HepG2 (cell line): ENCODE measurements at regions not wholly inside any gene's neighbourhood (a gene's known extent, or its start where the extent isn't known, plus 50 kb on each side); places are given as distances from the start of the nearest gene placed in this dataset.

Experiments
- AGO1 ChIP-seq: fragments of 200-400 bp; formaldehyde crosslinking; IDR thresholded peaks from 2 replicates; pipeline ENCODE4 v1.6.1; 2017; ENCODE audit warnings: mild to moderate bottlenecking, low read depth, low read length, moderate library complexity; ENCODE audit not compliant: poor library complexity, severe bottlenecking
- FOXJ3 ChIP-seq: sonication (generic); formaldehyde crosslinking; IDR thresholded peaks from 2 replicates; pipeline ENCODE4 v1.4.0; 2020; ENCODE audit warnings: missing genetic modification reagents, mild to moderate bottlenecking, borderline replicate concordance
- MEF2D ChIP-seq: sonication (generic); formaldehyde crosslinking; IDR thresholded peaks from 2 replicates; pipeline ENCODE4 v1.5.1; 2020; ENCODE audit warnings: mild to moderate bottlenecking, missing genetic modification reagents
- SIN3A ChIP-seq: IDR thresholded peaks from 2 replicates; pipeline ENCODE4 v1.6.1; 2011; ENCODE audit warnings: low read depth, mild to moderate bottlenecking, control low read depth, low read length, borderline replicate concordance
- ZNF234 ChIP-seq: sonication (generic); formaldehyde crosslinking; conservative IDR thresholded peaks from 2 replicates; pipeline ENCODE4 v1.5.1; 2020; ENCODE audit warnings: mild to moderate bottlenecking, missing genetic modification reagents
- TF ChIP-seq, protein P1 (sequence below), 2 experiments: sonication (generic) in 1 of 2; formaldehyde crosslinking in 1 of 2; IDR thresholded peaks; 2 replicates each; pipeline versions ENCODE4 v1.4.0 to v1.6.1; 2016 to 2020; ENCODE audit warnings: borderline replicate concordance in 1 of 2, low read depth in 1 of 2, mild to moderate bottlenecking in 1 of 2, missing genetic modification reagents in 1 of 2
- TF ChIP-seq, protein P2 (sequence below): sonication (generic); formaldehyde crosslinking; IDR thresholded peaks from 2 replicates; pipeline ENCODE4 v1.5.0; 2020; ENCODE audit warnings: missing genetic modification reagents

DNA sequence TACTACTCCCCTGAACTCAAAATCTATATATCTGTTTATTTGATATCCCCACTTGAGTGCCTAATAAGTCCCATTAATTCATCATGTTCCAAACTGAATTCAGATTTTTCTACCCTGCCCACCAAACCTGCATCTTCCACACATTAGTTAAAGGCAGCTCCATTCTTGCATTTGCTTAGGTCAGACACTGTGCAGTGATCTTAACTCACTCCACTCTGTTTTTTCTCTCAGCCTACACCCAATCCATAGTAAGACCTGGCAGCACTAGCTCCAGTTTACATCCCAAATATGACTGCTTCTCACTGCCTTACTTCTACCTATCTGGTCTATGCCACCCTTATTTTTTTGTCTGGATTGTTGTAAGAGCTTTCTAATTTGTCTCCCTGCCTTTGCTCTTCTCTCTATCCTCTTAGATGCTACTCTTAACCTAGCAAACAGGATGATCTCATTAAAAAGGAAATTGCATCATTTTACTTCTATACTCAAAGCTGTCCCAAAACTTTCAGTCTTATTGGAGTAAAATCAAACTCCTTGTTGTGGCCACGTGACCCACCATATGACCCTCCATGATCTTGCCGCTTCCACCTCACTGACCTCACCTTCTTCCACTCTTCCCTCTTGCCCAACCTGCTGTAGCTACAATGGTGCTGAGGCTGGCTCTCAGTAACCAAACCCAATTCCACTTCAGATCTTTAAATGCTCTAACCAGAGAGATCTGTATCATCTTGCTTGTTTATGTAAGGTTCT lies 274.9 kb upstream of the FANCL start (continued):
- TF ChIP-seq, protein P1, sequence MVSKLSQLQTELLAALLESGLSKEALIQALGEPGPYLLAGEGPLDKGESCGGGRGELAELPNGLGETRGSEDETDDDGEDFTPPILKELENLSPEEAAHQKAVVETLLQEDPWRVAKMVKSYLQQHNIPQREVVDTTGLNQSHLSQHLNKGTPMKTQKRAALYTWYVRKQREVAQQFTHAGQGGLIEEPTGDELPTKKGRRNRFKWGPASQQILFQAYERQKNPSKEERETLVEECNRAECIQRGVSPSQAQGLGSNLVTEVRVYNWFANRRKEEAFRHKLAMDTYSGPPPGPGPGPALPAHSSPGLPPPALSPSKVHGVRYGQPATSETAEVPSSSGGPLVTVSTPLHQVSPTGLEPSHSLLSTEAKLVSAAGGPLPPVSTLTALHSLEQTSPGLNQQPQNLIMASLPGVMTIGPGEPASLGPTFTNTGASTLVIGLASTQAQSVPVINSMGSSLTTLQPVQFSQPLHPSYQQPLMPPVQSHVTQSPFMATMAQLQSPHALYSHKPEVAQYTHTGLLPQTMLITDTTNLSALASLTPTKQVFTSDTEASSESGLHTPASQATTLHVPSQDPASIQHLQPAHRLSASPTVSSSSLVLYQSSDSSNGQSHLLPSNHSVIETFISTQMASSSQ (IDR thresholded peaks at IDR 0.05; ENCODE audit: low read depth), result no peak
- TF ChIP-seq, protein P1 (CRISPR knock-in tag; IDR thresholded peaks at IDR 0.05; ENCODE audit: borderline replicate concordance), result no peak
- TF ChIP-seq SIN3A, result no peak
- no peak for TF ChIP-seq ZNF234 (CRISPR knock-in tag)
- no peak for TF ChIP-seq AGO1
- TF ChIP-seq, protein P2, sequence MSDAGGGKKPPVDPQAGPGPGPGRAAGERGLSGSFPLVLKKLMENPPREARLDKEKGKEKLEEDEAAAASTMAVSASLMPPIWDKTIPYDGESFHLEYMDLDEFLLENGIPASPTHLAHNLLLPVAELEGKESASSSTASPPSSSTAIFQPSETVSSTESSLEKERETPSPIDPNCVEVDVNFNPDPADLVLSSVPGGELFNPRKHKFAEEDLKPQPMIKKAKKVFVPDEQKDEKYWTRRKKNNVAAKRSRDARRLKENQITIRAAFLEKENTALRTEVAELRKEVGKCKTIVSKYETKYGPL (CRISPR knock-in tag), result no peak
- TF ChIP-seq MEF2D (CRISPR knock-in tag), result no peak
- TF ChIP-seq FOXJ3 (CRISPR knock-in tag), result no peak
- TF ChIP-seq, all 625 proteins: peak for 3
